Dedifferentiated amniotic fluid mesenchymal stem cell (primary cell): ENCODE measurements at regions not wholly inside any gene's neighbourhood (a gene's known extent, or its start where the extent isn't known, plus 50 kb on each side); places are given as distances from the start of the nearest gene placed in this dataset.

Experiments used
- DNase-seq: peaks from one replicate; pipeline ENCODE4 v3.0.0-alpha.2; 2016; ENCODE audit errors: extremely low spot score

- no peak for DNase-seq
These were observed 117.0 kb downstream of the ANKRD60 start for GRCh38 chr20:58111310-58112016.

GRCh38 chr20:58109918-58110635 lies 118.4 kb downstream of the ANKRD60 start:
- no peak for DNase-seq

GRCh38 chr20:58109126-58109880 lies 119.2 kb downstream of the ANKRD60 start:
- DNase-seq: peak; percentile 37

GRCh38 chr20:58107533-58107932 lies 120.9 kb downstream of the ANKRD60 start:
- DNase-seq: no peak

- DNase-seq: no peak
These were observed 122.2 kb downstream of the ANKRD60 start for GRCh38 chr20:58106143-58106750.

- DNase-seq: no peak
These were observed 124.5 kb downstream of the ANKRD60 start for GRCh38 chr20:58103961-58104360.

GRCh38 chr20:58103517-58103904 lies 124.9 kb downstream of the ANKRD60 start:
- no peak for DNase-seq

- no peak for DNase-seq
These were observed 125.5 kb downstream of the ANKRD60 start for GRCh38 chr20:58102744-58103516.

- peak; percentile 50 for DNase-seq
These were observed 126.2 kb downstream of the ANKRD60 start for GRCh38 chr20:58102261-58102660.

GRCh38 chr20:58100731-58101356 lies 127.6 kb downstream of the ANKRD60 start:
- no peak for DNase-seq

- DNase-seq: no peak
These were observed 128.3 kb downstream of the ANKRD60 start for GRCh38 chr20:58099956-58100730.

- DNase-seq: no peak
These were observed 129.0 kb downstream of the ANKRD60 start for GRCh38 chr20:58099291-58099935.

- no peak for DNase-seq
These were observed 129.9 kb downstream of the ANKRD60 start for GRCh38 chr20:58098571-58098970.

- DNase-seq: no peak
These were observed 130.5 kb downstream of the ANKRD60 start for GRCh38 chr20:58097943-58098342.

- no peak for DNase-seq
These were observed 131.0 kb downstream of the ANKRD60 start for GRCh38 chr20:58097429-58097828.

- no peak for DNase-seq
These were observed 131.5 kb downstream of the ANKRD60 start for GRCh38 chr20:58096880-58097423.

- no peak for DNase-seq
These were observed 133.8 kb downstream of the ANKRD60 start for GRCh38 chr20:58094698-58095097.

GRCh38 chr20:58094160-58094559 lies 134.3 kb downstream of the ANKRD60 start:
- DNase-seq: no peak

- no peak for DNase-seq
These were observed 135.6 kb downstream of the ANKRD60 start for GRCh38 chr20:58092871-58093270.
